Glomerular endothelial cell (primary cell): ENCODE measurements at regions not wholly inside any gene's neighbourhood (a gene's known extent, or its start where the extent isn't known, plus 50 kb on each side); places are given as distances from the start of the nearest gene placed in this dataset.

Experiments used
- DNase-seq: peaks from one replicate; pipeline ENCODE4 v3.0.0-alpha.2; 2011; ENCODE audit warnings: low read depth, low spot score; ENCODE audit errors: extremely low read depth

DNA sequence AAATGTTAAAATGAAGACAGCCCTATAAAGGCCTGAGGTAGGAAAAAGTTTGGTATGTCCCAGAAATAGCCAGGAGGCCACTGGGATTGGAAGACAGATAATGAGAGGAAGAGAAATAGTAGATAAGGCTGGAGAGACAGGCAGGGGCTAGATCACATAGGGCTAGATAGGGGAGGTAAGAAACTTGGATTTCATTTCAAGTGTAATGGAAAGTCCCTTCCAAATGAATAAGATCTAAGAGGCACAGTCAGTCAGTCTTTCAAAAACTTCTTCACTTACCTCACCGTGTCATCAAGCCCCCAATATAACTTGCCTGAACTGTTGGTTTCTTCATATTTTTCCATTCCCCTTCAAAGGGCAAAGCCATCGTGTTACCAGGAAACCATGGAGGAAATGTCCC lies 121.8 kb downstream of the SPCS3 start:
- DNase-seq, result no peak

DNA sequence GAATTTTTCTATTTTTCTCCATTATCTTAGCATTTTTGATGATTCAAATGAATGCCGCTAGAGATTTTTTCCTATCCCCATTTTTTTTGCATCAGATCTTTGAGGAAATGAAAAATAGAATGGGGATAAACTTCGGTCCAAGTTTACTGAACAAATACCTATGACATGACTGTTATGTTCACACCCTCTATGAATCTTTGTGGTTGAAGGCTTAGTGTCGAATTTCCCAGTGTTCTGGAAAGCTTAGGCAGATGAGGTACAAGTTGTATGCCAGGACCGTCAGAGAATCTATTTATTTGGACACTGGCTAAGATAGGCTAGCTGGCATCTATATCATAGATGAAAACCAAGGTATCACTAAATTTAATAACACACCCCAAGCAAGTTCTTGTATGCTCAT lies 123.4 kb downstream of the SPCS3 start:
- no peak for DNase-seq

GRCh38 chr4:176443646-176444409 lies 124.1 kb downstream of the SPCS3 start:
- DNase-seq, result no peak

GRCh38 chr4:176444741-176445140 lies 125.0 kb downstream of the SPCS3 start:
- DNase-seq, result no peak

DNA sequence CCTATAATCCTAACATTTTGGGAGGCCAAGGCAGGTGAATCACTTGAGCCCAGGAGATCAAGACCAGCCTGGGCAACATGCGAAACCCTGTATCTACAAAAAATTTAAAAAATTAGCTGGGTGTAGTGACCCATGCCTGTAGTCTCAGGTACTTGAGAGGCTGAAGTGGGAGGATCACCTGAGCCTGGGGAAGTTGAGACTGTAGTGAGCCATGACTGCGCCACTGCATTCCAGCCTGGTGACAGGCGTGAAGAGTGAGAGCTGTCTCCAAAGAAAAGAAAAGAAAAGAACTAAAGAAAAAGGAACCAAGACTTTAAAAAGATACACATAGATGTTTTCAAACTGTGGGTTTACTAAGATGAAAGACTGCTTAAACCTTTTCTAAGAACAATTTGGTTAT lies 129.0 kb downstream of the SPCS3 start:
- no peak for DNase-seq

DNA sequence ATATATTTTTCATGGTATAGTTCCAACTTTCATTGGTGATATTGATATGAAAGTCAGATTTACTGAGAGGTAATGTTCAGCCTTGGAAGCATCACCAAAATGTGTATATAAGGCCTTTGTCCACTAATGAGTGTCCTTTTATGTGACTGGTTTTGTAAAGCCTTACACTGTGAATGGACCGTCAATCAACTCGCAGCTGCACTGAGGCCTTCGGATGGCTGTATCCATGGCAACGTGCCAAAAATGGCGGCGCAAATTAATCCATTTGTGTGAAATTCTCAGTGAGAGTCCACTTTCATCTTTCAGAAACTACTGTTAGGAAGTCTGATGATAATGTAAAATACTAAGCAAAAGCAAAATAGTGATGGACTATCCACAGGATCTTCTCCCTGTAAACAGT lies 131.7 kb downstream of the SPCS3 start:
- DNase-seq, result no peak

GRCh38 chr4:176453079-176453478 lies 133.3 kb downstream of the SPCS3 start:
- DNase-seq, result no peak

DNA sequence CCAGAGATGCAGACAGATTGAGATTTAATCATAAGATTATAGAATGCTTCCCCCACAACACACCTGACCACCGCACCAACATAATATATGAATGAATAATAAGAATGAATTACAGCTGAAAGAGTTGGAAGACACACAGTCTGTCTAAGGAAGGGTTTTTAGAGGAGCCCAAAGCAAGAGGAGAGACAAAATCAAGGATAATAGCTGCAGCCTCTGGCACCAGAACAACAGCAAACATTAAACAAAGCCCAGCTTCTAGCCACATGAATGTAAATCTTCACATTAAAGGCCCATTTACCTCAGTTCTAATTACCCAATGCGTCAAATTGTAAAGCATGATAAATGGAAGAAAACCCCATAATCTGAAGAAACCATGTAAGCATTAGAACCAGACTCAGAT lies 133.9 kb downstream of the SPCS3 start:
- DNase-seq, result no peak

DNA sequence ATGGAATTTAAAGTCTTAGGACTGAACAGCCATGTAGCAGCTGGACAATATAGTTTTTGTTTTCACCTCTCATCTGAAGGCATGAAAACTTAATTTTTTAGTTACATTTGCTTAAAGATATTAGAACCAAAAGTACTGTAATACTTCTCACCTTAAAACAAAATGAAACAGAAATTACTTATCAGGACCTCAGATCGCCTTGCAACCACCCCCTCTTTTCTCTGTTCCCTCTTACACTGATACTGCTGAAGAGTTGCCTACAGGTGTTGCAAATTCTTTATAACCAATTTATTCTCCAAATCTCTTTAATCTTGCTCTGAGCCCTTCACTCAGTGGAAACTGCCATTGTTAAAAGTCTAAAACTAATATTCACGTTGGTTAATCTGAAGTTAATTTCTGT lies 145.0 kb downstream of the SPCS3 start:
- DNase-seq, result no peak

DNA sequence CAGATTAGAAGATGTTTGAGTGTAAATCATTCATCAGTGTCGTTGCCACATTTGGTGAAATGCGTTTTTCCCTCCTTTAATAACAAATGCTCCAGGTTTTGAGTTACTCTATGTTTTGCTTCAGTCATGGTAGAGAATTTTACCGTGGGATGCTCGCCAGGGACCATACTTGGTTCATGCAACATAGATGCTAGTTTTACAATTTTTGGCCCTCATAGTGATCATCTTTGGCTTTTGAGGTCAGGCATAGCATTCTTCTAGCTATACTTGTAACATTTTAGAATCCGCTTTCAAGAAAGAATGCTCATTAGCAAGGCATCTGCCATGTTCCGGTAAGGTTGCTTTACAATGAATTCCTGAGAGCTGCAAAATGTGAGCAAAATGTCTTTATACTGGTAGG lies 147.2 kb downstream of the SPCS3 start:
- DNase-seq, result no peak

DNA sequence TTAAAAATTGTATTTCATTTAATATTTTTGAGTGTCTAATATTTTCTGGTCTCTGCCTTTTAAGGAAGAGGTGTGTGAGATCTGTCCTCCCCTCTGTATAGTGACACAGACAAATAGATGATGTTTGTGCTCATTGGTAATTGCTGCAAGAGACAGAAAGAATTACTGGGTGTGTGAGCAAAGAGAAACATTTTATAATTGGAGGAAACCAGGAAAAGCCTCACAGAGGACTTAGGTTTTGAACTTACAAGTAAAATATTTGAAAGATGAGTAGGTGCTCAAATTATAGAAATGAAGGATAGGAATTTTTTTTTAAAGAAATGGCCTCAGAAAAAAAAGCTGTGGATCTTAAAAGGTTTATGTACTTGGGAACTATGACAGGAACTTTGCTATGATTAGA lies 149.8 kb downstream of the SPCS3 start:
- no peak for DNase-seq

DNA sequence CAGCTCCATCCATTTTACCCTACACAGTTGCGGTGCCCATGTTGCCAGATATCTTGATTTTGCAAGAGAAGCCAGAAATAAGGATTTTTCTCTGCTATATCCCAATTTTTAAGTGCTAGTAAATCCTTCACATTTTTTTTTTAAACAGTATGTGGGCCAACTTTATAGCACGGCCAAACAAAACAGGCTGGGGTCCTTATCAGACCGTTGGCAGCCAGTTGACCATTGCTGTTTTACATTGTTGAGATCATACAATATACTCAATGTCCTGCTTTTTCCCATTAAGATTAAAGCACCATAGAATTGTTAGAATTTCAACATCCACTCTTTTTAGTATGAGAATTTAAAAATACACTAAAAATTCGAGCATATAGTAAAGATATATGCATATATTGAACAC lies 150.9 kb downstream of the SPCS3 start:
- no peak for DNase-seq

GRCh38 chr4:176475067-176475466 lies 155.3 kb downstream of the SPCS3 start:
- DNase-seq, result no peak

DNA sequence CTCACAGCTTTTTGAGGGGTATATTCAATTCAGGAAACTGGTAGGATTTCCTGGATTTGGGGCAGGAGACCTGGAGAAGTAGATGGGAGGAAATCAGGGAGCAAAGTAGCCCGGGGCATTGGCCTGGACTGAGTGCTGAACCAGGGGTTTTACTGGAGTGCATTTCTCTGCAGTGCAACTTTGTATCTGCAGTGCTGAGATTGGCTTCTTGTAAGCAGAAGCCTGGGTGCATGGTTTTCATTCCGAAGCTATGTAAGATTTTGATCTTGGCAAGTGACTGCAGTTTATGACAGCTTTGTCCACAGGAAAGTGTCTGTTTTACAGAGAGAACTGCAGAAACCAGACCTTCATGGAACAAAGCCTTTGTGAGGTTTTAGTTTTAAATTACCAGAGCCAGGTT lies 158.3 kb downstream of the SPCS3 start:
- DNase-seq, result no peak

DNA sequence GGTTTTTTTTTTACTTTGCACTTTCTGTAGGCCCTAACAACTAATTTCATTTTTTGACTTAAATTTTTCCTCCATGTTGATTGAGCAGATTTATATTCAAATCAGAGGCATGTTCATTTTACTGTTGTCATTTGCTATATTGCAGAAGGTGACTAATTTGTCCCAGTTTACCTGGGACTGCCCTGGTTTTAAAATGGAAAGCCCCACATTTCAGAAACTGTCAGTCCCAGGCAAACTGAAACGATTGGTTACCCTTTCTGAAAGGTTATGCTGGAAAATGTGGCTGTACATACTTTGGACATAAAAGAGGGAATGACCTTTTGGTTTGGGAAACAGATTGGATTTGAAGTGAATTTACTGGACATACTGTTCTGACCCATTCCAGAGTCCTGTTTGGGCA lies 160.0 kb downstream of the SPCS3 start:
- DNase-seq, result no peak

DNA sequence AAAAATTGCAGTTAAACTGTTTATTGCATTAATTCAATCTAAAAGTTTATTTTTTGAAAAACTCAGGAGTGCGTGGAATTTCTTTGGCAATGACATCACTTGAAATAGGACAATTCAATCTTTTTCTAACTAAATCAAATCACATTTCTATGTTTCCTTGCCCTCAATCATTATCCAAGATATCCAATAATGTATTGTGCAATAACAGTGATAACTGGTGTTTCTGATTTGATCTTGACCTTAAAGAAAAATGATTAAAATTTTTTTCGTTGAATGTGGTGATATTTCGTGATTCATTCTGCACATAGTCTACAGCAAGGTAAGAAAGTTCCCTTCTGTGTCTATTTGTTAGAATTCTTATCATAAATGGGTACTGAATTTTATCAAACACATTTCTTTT lies 163.2 kb downstream of the SPCS3 start:
- DNase-seq, result no peak

GRCh38 chr4:176484301-176484984 lies 164.7 kb downstream of the SPCS3 start:
- no peak for DNase-seq

DNA sequence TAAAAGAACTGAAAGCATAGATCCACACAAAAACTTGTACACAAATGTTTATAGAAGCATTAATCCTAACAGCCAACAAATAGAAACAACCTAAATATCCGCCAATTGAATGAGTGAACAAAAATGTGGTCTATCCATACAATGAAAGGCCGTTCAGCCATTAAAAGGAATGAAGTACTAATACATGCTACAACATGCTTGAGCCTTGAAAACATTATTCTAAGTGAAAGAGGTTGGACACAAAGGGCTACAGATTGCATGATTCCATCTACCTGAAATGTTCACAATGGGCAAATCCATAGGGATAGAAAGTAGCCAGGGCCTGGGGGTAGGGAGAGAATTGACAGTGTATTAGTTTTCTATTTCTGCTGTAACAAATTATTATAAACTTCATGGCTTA lies 169.2 kb downstream of the SPCS3 start:
- no peak for DNase-seq

DNA sequence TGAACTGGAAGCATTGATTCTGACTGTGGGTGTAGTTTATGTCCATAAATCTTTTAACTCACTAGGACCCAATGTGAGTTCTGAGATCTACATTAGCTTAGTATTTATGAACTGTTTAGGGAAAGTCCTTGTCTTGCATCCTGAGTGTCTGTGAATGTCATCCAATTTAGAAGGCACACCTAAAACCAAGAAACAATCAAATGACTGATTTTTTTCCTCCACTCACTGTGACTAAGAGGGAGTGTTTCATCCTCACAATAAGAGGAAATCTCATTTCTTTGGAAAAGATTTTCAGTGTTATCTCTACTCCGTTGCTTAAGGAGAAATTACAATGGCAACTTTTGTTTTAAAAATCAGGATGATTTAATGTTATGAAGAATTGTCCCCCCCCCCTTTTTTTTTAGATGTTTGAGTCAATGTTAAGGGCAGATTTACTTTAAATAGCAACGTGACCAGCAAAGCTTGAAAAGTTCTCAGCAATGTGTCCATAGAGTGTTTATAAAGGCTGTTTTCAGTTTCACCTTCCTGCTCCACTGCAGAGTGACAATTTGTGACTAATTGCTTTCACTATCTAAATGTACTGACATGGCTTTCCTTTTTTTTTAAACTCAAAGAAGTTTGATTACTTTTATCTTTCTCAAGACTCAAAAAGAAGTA lies 173.0 kb downstream of the SPCS3 start:
- peak; percentile 7 for DNase-seq

DNA sequence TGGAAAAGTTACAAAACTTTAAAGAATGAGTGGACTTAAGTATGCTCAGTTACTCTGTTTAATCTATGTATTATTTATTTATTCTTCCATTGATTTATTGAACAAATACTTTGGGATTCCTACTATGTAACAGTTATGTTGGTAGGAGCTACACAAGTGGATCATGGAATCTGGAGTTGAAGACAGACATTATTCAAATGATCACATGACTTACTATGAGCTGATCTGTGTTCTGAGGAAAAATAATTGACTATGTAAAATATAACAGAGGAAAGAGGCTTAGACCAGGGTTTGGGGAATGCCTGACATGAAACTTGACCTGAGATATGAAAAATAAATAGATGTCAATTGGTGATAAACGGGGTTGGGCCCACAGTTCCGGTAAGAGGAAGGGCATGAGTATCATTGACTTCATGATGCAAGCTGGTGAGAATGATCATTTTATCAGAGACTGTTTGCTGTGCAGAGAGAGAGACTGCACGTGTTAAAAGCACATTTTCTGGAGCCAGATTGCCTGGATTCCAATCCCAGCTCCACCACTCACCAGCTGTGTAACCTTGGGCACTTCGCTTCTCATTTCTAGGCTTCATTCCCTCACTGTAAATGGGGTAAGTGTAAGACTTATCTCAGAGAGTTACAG lies 179.0 kb downstream of the SPCS3 start:
- peak; percentile 5 for DNase-seq

- DNase-seq, result no peak
Observed at GRCh38 chr4:176499518-176499917, 179.8 kb downstream of the SPCS3 start.

DNA sequence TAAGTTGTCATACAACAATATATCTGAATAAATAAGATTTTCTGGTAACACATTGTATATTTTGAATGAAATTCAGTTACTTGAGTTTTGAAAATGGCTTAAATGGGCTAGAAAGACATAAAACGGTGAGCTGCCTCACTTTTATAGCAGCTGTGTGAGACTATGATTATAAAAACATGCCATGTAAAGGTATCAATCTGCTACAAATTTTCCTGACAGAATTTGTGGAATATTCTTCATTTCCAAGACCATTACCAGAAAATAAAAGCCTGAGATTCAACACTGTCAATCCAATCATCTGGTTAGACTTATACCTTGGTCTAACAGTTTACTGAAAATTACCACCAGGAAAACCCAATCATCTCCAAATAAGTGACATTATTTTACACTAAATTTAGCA lies 181.1 kb downstream of the SPCS3 start:
- no peak for DNase-seq
